Peyer's patch (tissue), 4 donors: ENCODE measurements at regions not wholly inside any gene's neighbourhood (a gene's known extent, or its start where the extent isn't known, plus 50 kb on each side); places are given as distances from the start of the nearest gene placed in this dataset.

Source experiments
- POLR2A ChIP-seq, 2 donors: fragments of 450-650 bp; IDR thresholded peaks; one replicate each; pipeline ENCODE4 v1.5.1; 2017; ENCODE audit warnings: antibody characterized with exemption in 2 of 2, mild to moderate bottlenecking in 2 of 2, moderate library complexity in 2 of 2
- TF ChIP-seq, protein P1 (sequence below), 6 experiments: fragments of 450-650 bp in 4 of 6; fragments of 200-600 bp in 2 of 6; sonication (generic) in 1 of 6; IDR thresholded peaks; one replicate each; pipeline ENCODE4 v1.5.1; 2017 to 2019; ENCODE audit warnings: antibody characterized with exemption in 6 of 6, mild to moderate bottlenecking in 3 of 6, moderate library complexity in 1 of 6

DNA sequence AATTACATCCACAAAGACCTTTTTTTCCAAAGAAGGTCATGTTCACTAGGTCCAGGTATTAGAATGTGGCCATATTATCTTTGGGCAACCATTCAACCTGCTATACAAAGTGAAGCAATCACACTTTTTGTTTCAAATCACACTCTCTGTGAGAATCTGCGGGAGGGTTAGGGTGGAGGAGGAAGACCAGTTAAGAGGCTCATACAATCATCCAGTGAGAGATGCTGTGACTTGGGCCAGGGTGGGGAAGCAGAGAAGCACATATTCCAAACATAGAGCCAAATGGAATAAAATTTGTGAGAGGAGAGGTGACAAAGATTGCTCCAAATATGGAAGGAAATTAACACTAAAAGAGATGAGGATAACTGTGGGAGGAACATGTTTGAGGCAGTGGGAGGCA lies 351.6 kb downstream of the CYRIA start:
- no peak for TF ChIP-seq POLR2A (IDR thresholded peaks at IDR 0.05)
- TF ChIP-seq, protein P1, sequence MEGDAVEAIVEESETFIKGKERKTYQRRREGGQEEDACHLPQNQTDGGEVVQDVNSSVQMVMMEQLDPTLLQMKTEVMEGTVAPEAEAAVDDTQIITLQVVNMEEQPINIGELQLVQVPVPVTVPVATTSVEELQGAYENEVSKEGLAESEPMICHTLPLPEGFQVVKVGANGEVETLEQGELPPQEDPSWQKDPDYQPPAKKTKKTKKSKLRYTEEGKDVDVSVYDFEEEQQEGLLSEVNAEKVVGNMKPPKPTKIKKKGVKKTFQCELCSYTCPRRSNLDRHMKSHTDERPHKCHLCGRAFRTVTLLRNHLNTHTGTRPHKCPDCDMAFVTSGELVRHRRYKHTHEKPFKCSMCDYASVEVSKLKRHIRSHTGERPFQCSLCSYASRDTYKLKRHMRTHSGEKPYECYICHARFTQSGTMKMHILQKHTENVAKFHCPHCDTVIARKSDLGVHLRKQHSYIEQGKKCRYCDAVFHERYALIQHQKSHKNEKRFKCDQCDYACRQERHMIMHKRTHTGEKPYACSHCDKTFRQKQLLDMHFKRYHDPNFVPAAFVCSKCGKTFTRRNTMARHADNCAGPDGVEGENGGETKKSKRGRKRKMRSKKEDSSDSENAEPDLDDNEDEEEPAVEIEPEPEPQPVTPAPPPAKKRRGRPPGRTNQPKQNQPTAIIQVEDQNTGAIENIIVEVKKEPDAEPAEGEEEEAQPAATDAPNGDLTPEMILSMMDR (IDR thresholded peaks at IDR 0.05), result no peak
